Fibroblast of lung (primary cell): ENCODE measurements at regions not wholly inside any gene's neighbourhood (a gene's known extent, or its start where the extent isn't known, plus 50 kb on each side); places are given as distances from the start of the nearest gene placed in this dataset.

ENCODE experiments used
- DNase-seq, 2 donors: peaks; one replicate each; pipeline versions ENCODE4 v3.0.0 to v3.0.0-alpha.2; 2010; ENCODE audit warnings: low read depth in 2 of 2
- H2AFZ ChIP-seq: 2 replicates; pipeline ENCODE4 v1.5.1; 2012; ENCODE audit warnings: low read length, control low read depth, inconsistent platforms
- H3K27ac ChIP-seq: 2 replicates; pipeline ENCODE4 v1.5.1; 2011; ENCODE audit warnings: low read length, control low read depth; ENCODE audit not compliant: insufficient read depth
- H3K27me3 ChIP-seq: 2 replicates; pipeline ENCODE4 v1.5.1; 2011; ENCODE audit warnings: mild to moderate bottlenecking, low read length; ENCODE audit not compliant: control insufficient read depth, insufficient read depth
- H3K36me3 ChIP-seq: 2 replicates; pipeline ENCODE4 v1.5.1; 2011; ENCODE audit warnings: low read length; ENCODE audit not compliant: control insufficient read depth, insufficient read depth
- H3K4me1 ChIP-seq: 2 replicates; pipeline ENCODE4 v1.5.1; 2011; ENCODE audit warnings: low read length; ENCODE audit not compliant: control insufficient read depth, insufficient read depth; ENCODE audit errors: extremely low read depth
- H3K4me2 ChIP-seq: 2 replicates; pipeline ENCODE4 v1.5.1; 2011; ENCODE audit warnings: low read length, control low read depth; ENCODE audit not compliant: insufficient read depth; ENCODE audit errors: extremely low read depth
- H3K4me3 ChIP-seq, 4 experiments: fragments of 200-600 bp in 1 of 4; sonication (generic) in 1 of 4; replicated peaks in 1 of 4; 2 replicates each; pipeline ENCODE4 v1.5.1; 2011 to 2016; ENCODE audit warnings: low read length in 4 of 4, low read depth in 3 of 4, mild to moderate bottlenecking in 3 of 4, control low read depth in 2 of 4, inconsistent platforms in 1 of 4, mixed read lengths in 1 of 4; ENCODE audit not compliant: insufficient read depth in 1 of 4; ENCODE audit errors: control extremely low read depth in 1 of 4
- H3K79me2 ChIP-seq: 2 replicates; pipeline ENCODE4 v1.5.1; 2012; ENCODE audit warnings: mild to moderate bottlenecking, low read length, inconsistent platforms; ENCODE audit not compliant: control insufficient read depth, insufficient read depth
- H3K9ac ChIP-seq: 2 replicates; pipeline ENCODE4 v1.5.1; 2011; ENCODE audit warnings: mild to moderate bottlenecking, low read length, control low read depth; ENCODE audit not compliant: insufficient read depth
- H3K9me3 ChIP-seq: 2 replicates; pipeline ENCODE4 v1.5.1; 2012; ENCODE audit warnings: low read depth, low read length; ENCODE audit not compliant: control insufficient read depth, insufficient read depth
- H4K20me1 ChIP-seq: 2 replicates; pipeline ENCODE4 v1.5.1; 2011; ENCODE audit warnings: low read length; ENCODE audit not compliant: control insufficient read depth, insufficient read depth; ENCODE audit errors: extremely low read depth
- CTCF ChIP-seq, 2 donors: IDR thresholded peaks in 1 of 2; conservative IDR thresholded peaks in 1 of 2; 1 replicate in 1 of 2; 2 replicates in 1 of 2; pipeline ENCODE4 v1.5.1; 2011 to 2012; ENCODE audit warnings: low read length in 2 of 2, control low read depth in 1 of 2, inconsistent platforms in 1 of 2, low read depth in 1 of 2, mild to moderate bottlenecking in 1 of 2
- EZH2 ChIP-seq: IDR thresholded peaks from 2 replicates; pipeline ENCODE4 v1.5.1; 2012; ENCODE audit warnings: low read length, control low read depth, mild to moderate bottlenecking; ENCODE audit errors: missing control alignments

GRCh38 chr2:6525475-6525964 is 340.2 kb downstream of the CMPK2 start:
- Histone ChIP-seq H3K4me1 (no peaks in the 10 kb centered on the region), H3K4me2 (no peak overlapping the region), H3K27ac (no peak overlapping the region), H3K79me2 (no peaks in the 10 kb centered on the region), H3K27me3 (no peaks in the 10 kb centered on the region), H3K4me3 (no peak overlapping the region), H3K9ac (no peak overlapping the region), H3K9me3 (no peaks in the 10 kb centered on the region), H2AFZ (no peak overlapping the region), H3K36me3 (no peaks in the 10 kb centered on the region), H4K20me1 (no peaks in the 10 kb centered on the region)
- TF ChIP-seq CTCF (conservative IDR thresholded peaks at IDR 0.05 in 1 of 2, IDR thresholded peaks at IDR 0.05 in 1 of 2; ENCODE audit: low read depth in 1 of 2, low read length in 2 of 2) (no peak), EZH2 (no peak)
- DNase-seq, result no peak

GRCh38 chr2:6526093-6526824 is 339.4 kb downstream of the CMPK2 start:
- Histone ChIP-seq H3K27me3 (no peaks in the 10 kb centered on the region), H3K4me1 (no peaks in the 10 kb centered on the region), H3K79me2 (no peaks in the 10 kb centered on the region), H3K9ac (no peak overlapping the region), H3K27ac (no peak overlapping the region), H3K4me2 (no peak overlapping the region), H3K4me3 (no peak overlapping the region), H3K9me3 (no peaks in the 10 kb centered on the region), H4K20me1 (no peaks in the 10 kb centered on the region), H2AFZ (no peak overlapping the region), H3K36me3 (no peaks in the 10 kb centered on the region)
- peak in 1 of 2 donors; percentile 15 for DNase-seq
- TF ChIP-seq CTCF (conservative IDR thresholded peaks at IDR 0.05 in 1 of 2, IDR thresholded peaks at IDR 0.05 in 1 of 2; ENCODE audit: low read depth in 1 of 2, low read length in 2 of 2), result no peak

GRCh38 chr2:6531304-6531703 is 334.4 kb downstream of the CMPK2 start:
- H3K4me3 ChIP-seq, result no peak overlapping the region
- H3K27me3 ChIP-seq, result no peaks in the 10 kb centered on the region
- TF ChIP-seq EZH2, result no peak
- TF ChIP-seq CTCF (conservative IDR thresholded peaks at IDR 0.05 in 1 of 2, IDR thresholded peaks at IDR 0.05 in 1 of 2; ENCODE audit: low read depth in 1 of 2, low read length in 2 of 2), result no peak
- DNase-seq, result no peak
- H4K20me1 ChIP-seq, result no peaks in the 10 kb centered on the region
- H3K79me2 ChIP-seq, result no peaks in the 10 kb centered on the region
- H3K36me3 ChIP-seq, result no peaks in the 10 kb centered on the region
- H3K9ac ChIP-seq, result no peak overlapping the region
- no peak overlapping the region for H3K4me2 ChIP-seq
- no peaks in the 10 kb centered on the region for H3K4me1 ChIP-seq
- no peak overlapping the region for H2AFZ ChIP-seq
- H3K9me3 ChIP-seq, result no peaks in the 10 kb centered on the region
- no peak overlapping the region for H3K27ac ChIP-seq
